ENCODE measurements at regions not wholly inside any gene's neighbourhood (a gene's known extent, or its start where the extent isn't known, plus 50 kb on each side); places are given as distances from the start of the nearest gene placed in this dataset.

DNA sequence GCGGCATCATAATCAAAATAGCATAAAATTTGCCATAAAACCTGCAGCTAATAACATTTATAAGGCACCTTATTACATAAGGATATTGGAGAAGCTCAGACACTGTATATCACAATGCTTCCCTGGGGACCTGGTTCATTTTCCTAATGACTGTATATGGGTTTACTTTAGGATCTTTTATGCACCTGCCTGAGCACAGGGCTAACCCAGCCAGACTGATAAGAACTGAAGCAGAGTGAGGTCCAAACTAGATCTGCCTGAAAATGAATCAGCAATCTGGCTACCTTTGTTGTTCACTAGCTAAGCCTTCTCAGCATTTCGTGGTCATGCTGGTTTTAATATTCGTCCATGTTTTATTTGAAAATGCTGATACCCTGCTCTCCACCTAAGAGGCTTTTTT lies 1922.3 kb upstream of the CELF4 start:
- no peaks in the 10 kb centered on the region for H3K79me2 ChIP-seq (replicated peaks; ENCODE audit: insufficient read depth)
- H3K27me3 ChIP-seq (ENCODE audit: insufficient read depth), result no peaks in the 10 kb centered on the region
- Mint-ChIP-seq H3K9me3 (peaks cover 3% of the 10 kb centered on the region; the same call in 1 of the 3 replicates), H3K4me1 (peaks cover 7% of the 10 kb centered on the region; the same call in 2 of the 3 replicates), H3K4me3 (no peak overlapping the region), H3K27ac (peak overlapping the region; percentile 47; the same call in 1 of the 2 replicates), H3K27me3 (ENCODE audit: insufficient read depth, low read depth, poor library complexity) (no peaks in the 10 kb centered on the region), H3K36me3 (ENCODE audit: low read depth) (no peaks in the 10 kb centered on the region)
- peaks cover 4% of the 10 kb centered on the region for H3K4me1 ChIP-seq (ENCODE audit: insufficient read depth)
- H3K9me2 ChIP-seq (ENCODE audit: insufficient read depth), result no peaks in the 10 kb centered on the region
- no peak overlapping the region for H3K4me2 ChIP-seq
- no peaks in the 10 kb centered on the region for H3K36me3 ChIP-seq (ENCODE audit: insufficient read depth)
- no peaks in the 10 kb centered on the region for H4K20me1 ChIP-seq (replicated peaks; ENCODE audit: insufficient read depth)
- DNase-seq (ENCODE audit: low spot score) (no peak), ATAC-seq (no peak)
- H3F3A ChIP-seq (replicated peaks; ENCODE audit: low read depth), result no peaks in the 10 kb centered on the region
- no peak overlapping the region for H3K4me3 ChIP-seq
- H2AFZ ChIP-seq, result no peak overlapping the region
- no peak for TF ChIP-seq POLR2AphosphoS5 (IDR thresholded peaks at IDR 0.05; ENCODE audit: low read depth)
- TF ChIP-seq, protein P1, sequence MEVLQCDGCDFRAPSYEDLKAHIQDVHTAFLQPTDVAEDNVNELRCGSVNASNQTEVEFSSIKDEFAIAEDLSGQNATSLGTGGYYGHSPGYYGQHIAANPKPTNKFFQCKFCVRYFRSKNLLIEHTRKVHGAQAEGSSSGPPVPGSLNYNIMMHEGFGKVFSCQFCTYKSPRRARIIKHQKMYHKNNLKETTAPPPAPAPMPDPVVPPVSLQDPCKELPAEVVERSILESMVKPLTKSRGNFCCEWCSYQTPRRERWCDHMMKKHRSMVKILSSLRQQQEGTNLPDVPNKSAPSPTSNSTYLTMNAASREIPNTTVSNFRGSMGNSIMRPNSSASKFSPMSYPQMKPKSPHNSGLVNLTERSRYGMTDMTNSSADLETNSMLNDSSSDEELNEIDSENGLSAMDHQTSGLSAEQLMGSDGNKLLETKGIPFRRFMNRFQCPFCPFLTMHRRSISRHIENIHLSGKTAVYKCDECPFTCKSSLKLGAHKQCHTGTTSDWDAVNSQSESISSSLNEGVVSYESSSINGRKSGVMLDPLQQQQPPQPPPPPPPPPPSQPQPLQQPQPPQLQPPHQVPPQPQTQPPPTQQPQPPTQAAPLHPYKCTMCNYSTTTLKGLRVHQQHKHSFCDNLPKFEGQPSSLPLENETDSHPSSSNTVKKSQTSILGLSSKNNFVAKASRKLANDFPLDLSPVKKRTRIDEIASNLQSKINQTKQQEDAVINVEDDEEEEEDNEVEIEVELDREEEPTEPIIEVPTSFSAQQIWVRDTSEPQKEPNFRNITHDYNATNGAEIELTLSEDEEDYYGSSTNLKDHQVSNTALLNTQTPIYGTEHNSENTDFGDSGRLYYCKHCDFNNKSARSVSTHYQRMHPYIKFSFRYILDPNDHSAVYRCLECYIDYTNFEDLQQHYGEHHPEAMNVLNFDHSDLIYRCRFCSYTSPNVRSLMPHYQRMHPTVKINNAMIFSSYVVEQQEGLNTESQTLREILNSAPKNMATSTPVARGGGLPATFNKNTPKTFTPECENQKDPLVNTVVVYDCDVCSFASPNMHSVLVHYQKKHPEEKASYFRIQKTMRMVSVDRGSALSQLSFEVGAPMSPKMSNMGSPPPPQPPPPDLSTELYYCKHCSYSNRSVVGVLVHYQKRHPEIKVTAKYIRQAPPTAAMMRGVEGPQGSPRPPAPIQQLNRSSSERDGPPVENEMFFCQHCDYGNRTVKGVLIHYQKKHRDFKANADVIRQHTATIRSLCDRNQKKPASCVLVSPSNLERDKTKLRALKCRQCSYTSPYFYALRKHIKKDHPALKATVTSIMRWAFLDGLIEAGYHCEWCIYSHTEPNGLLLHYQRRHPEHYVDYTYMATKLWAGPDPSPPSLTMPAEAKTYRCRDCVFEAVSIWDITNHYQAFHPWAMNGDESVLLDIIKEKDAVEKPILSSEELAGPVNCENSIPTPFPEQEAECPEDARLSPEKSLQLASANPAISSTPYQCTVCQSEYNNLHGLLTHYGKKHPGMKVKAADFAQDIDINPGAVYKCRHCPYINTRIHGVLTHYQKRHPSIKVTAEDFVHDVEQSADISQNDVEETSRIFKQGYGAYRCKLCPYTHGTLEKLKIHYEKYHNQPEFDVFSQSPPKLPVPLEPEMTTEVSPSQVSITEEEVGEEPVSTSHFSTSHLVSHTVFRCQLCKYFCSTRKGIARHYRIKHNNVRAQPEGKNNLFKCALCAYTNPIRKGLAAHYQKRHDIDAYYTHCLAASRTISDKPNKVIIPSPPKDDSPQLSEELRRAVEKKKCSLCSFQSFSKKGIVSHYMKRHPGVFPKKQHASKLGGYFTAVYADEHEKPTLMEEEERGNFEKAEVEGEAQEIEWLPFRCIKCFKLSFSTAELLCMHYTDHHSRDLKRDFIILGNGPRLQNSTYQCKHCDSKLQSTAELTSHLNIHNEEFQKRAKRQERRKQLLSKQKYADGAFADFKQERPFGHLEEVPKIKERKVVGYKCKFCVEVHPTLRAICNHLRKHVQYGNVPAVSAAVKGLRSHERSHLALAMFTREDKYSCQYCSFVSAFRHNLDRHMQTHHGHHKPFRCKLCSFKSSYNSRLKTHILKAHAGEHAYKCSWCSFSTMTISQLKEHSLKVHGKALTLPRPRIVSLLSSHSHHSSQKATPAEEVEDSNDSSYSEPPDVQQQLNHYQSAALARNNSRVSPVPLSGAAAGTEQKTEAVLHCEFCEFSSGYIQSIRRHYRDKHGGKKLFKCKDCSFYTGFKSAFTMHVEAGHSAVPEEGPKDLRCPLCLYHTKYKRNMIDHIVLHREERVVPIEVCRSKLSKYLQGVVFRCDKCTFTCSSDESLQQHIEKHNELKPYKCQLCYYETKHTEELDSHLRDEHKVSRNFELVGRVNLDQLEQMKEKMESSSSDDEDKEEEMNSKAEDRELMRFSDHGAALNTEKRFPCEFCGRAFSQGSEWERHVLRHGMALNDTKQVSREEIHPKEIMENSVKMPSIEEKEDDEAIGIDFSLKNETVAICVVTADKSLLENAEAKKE (CRISPR knock-in tag; IDR thresholded peaks at IDR 0.05), result no peak
- TF ChIP-seq NANOG (IDR thresholded peaks at IDR 0.05; ENCODE audit: borderline replicate concordance), result no peak
- TF ChIP-seq CREB1 (CRISPR knock-in tag; IDR thresholded peaks at IDR 0.05; ENCODE audit: low read depth), result no peak
- TF ChIP-seq ZNF114 (CRISPR knock-in tag; IDR thresholded peaks at IDR 0.05), result no peak
- no peak for TF ChIP-seq EZH2 (IDR thresholded peaks at IDR 0.05; ENCODE audit: low read depth, unreplicated experiment)
- no peak for TF ChIP-seq JUNB (IDR thresholded peaks at IDR 0.05; ENCODE audit: unreplicated experiment)
- TF ChIP-seq ZNF331 (CRISPR knock-in tag; IDR thresholded peaks at IDR 0.05; ENCODE audit: low read depth), result no peak
- TF ChIP-seq, protein P2, sequence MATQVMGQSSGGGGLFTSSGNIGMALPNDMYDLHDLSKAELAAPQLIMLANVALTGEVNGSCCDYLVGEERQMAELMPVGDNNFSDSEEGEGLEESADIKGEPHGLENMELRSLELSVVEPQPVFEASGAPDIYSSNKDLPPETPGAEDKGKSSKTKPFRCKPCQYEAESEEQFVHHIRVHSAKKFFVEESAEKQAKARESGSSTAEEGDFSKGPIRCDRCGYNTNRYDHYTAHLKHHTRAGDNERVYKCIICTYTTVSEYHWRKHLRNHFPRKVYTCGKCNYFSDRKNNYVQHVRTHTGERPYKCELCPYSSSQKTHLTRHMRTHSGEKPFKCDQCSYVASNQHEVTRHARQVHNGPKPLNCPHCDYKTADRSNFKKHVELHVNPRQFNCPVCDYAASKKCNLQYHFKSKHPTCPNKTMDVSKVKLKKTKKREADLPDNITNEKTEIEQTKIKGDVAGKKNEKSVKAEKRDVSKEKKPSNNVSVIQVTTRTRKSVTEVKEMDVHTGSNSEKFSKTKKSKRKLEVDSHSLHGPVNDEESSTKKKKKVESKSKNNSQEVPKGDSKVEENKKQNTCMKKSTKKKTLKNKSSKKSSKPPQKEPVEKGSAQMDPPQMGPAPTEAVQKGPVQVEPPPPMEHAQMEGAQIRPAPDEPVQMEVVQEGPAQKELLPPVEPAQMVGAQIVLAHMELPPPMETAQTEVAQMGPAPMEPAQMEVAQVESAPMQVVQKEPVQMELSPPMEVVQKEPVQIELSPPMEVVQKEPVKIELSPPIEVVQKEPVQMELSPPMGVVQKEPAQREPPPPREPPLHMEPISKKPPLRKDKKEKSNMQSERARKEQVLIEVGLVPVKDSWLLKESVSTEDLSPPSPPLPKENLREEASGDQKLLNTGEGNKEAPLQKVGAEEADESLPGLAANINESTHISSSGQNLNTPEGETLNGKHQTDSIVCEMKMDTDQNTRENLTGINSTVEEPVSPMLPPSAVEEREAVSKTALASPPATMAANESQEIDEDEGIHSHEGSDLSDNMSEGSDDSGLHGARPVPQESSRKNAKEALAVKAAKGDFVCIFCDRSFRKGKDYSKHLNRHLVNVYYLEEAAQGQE (IDR thresholded peaks at IDR 0.05; ENCODE audit: unreplicated experiment), result no peak
- no peak for TF ChIP-seq STAT1 (IDR thresholded peaks at IDR 0.05; ENCODE audit: unreplicated experiment)
- TF ChIP-seq, protein P3, sequence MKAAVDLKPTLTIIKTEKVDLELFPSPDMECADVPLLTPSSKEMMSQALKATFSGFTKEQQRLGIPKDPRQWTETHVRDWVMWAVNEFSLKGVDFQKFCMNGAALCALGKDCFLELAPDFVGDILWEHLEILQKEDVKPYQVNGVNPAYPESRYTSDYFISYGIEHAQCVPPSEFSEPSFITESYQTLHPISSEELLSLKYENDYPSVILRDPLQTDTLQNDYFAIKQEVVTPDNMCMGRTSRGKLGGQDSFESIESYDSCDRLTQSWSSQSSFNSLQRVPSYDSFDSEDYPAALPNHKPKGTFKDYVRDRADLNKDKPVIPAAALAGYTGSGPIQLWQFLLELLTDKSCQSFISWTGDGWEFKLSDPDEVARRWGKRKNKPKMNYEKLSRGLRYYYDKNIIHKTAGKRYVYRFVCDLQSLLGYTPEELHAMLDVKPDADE (IDR thresholded peaks at IDR 0.05), result no peak
- TF ChIP-seq EZH2phosphoT487 (IDR thresholded peaks at IDR 0.05; ENCODE audit: unreplicated experiment), result no peak
- TF ChIP-seq, protein P4, sequence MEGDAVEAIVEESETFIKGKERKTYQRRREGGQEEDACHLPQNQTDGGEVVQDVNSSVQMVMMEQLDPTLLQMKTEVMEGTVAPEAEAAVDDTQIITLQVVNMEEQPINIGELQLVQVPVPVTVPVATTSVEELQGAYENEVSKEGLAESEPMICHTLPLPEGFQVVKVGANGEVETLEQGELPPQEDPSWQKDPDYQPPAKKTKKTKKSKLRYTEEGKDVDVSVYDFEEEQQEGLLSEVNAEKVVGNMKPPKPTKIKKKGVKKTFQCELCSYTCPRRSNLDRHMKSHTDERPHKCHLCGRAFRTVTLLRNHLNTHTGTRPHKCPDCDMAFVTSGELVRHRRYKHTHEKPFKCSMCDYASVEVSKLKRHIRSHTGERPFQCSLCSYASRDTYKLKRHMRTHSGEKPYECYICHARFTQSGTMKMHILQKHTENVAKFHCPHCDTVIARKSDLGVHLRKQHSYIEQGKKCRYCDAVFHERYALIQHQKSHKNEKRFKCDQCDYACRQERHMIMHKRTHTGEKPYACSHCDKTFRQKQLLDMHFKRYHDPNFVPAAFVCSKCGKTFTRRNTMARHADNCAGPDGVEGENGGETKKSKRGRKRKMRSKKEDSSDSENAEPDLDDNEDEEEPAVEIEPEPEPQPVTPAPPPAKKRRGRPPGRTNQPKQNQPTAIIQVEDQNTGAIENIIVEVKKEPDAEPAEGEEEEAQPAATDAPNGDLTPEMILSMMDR (conservative IDR thresholded peaks at IDR 0.05; ENCODE audit: low read depth in 2 of 2), result no peak
- no peak overlapping the region for H3K27ac ChIP-seq (ENCODE audit: low read depth)

Measured in GM23338 (cell line).